Esophagus squamous epithelium (tissue), 4 donors: ENCODE measurements at regions not wholly inside any gene's neighbourhood (a gene's known extent, or its start where the extent isn't known, plus 50 kb on each side); places are given as distances from the start of the nearest gene placed in this dataset.

Experiments
- POLR2A ChIP-seq, 4 donors: fragments of 450-650 bp; IDR thresholded peaks; one replicate each; pipeline ENCODE4 v1.6.1; 2017; ENCODE audit warnings: antibody characterized with exemption in 4 of 4, mild to moderate bottlenecking in 4 of 4, moderate library complexity in 3 of 4
- TF ChIP-seq, protein P1 (sequence below), 6 experiments: fragments of 450-650 bp in 4 of 6; fragments of 200-600 bp in 2 of 6; sonication (generic) in 2 of 6; IDR thresholded peaks; one replicate each; pipeline ENCODE4 v1.5.1; 2016 to 2019; ENCODE audit warnings: antibody characterized with exemption in 6 of 6, mild to moderate bottlenecking in 4 of 6, moderate library complexity in 4 of 6

DNA sequence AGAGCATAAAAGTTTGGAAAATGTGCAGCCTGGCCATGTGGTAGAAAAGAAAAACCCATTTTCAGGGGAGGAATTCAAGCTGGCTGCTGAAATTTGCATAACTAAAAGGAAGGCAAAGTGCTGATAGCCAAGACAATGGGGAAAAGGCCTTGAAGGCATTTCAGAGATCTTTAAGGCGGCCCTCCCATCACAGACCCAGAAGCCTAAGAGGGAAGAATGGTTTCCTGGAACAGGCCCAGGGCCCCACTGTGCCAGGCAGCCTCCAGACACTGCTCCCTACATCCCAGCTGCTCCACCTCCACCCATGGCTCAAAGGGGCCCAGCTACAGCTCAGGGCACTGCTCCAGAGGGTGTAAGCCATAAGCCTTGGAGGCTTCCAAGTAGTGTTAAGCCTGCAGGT lies 158.0 kb upstream of the PRDX4 start:
- TF ChIP-seq, protein P1, sequence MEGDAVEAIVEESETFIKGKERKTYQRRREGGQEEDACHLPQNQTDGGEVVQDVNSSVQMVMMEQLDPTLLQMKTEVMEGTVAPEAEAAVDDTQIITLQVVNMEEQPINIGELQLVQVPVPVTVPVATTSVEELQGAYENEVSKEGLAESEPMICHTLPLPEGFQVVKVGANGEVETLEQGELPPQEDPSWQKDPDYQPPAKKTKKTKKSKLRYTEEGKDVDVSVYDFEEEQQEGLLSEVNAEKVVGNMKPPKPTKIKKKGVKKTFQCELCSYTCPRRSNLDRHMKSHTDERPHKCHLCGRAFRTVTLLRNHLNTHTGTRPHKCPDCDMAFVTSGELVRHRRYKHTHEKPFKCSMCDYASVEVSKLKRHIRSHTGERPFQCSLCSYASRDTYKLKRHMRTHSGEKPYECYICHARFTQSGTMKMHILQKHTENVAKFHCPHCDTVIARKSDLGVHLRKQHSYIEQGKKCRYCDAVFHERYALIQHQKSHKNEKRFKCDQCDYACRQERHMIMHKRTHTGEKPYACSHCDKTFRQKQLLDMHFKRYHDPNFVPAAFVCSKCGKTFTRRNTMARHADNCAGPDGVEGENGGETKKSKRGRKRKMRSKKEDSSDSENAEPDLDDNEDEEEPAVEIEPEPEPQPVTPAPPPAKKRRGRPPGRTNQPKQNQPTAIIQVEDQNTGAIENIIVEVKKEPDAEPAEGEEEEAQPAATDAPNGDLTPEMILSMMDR (IDR thresholded peaks at IDR 0.05) = no peak
- TF ChIP-seq POLR2A (IDR thresholded peaks at IDR 0.05) = no peak
